T-cell (primary cell): ENCODE measurements at regions not wholly inside any gene's neighbourhood (a gene's known extent, or its start where the extent isn't known, plus 50 kb on each side); places are given as distances from the start of the nearest gene placed in this dataset.

Source experiments
- ATAC-seq, 4 experiments: fragments of 200-7000 bp in 3 of 4; fragments of 150-1000 bp in 1 of 4; cut with Tn5 transposase; replicated peaks in 1 of 4; 1 replicate in 3 of 4; 2 replicates in 1 of 4; pipeline ENCODE4 v1.10.0; 2021; ENCODE audit warnings: moderate library complexity in 3 of 4, mild to moderate bottlenecking in 2 of 4, moderate number of reproducible peaks in 1 of 4
- CTCF ChIA-PET, 2 donors: fragments of 300-600 bp; sonication (Branson Sonifier 250); formaldehyde crosslinking; loops; one replicate each; lab custom pipeline; 2022; ENCODE audit warnings: antibody characterized with exemption in 2 of 2; lab: Charles Lee
- POLR2A ChIA-PET, 2 donors: fragments of 300-600 bp; sonication (Branson Sonifier 250); formaldehyde crosslinking; loops; one replicate each; lab custom pipeline; 2022; ENCODE audit warnings: antibody characterized with exemption in 2 of 2; lab: Charles Lee
- DNase-seq, 35 experiments: peaks; one replicate each; pipeline versions ENCODE4 v3.0.0 to v3.0.0-alpha.2; 2013 to 2023
- H3K27ac ChIP-seq: one replicate; pipeline ENCODE4 v1.5.1; 2013; ENCODE audit warnings: low read length
- H3K27me3 ChIP-seq, 2 experiments: replicated peaks in 1 of 2; 1 replicate in 1 of 2; 2 replicates in 1 of 2; pipeline versions ENCODE4 v1.6.1 to v1.7.0; 2013; ENCODE audit warnings: low read length in 1 of 2, mixed read lengths in 1 of 2; ENCODE audit not compliant: control insufficient read depth in 2 of 2, insufficient read depth in 2 of 2; ENCODE audit errors: extremely low read depth in 1 of 2
- H3K36me3 ChIP-seq, 2 donors: 1 replicate in 1 of 2; 2 replicates in 1 of 2; pipeline versions ENCODE4 v1.6.1 to v1.7.0; 2013; ENCODE audit warnings: low read length in 1 of 2; ENCODE audit not compliant: control insufficient read depth in 2 of 2, insufficient read depth in 1 of 2; ENCODE audit errors: extremely low read depth in 1 of 2
- H3K4me1 ChIP-seq, 2 experiments: 1 replicate in 1 of 2; 2 replicates in 1 of 2; pipeline versions ENCODE4 v1.6.1 to v1.7.0; 2013; ENCODE audit warnings: low read length in 2 of 2, mixed read lengths in 1 of 2; ENCODE audit not compliant: insufficient read depth in 2 of 2, control insufficient read depth in 1 of 2; ENCODE audit errors: extremely low read depth in 1 of 2
- H3K4me3 ChIP-seq, 2 donors: 1 replicate in 1 of 2; 2 replicates in 1 of 2; pipeline versions ENCODE4 v1.5.1 to v1.7.0; 2013; ENCODE audit warnings: mild to moderate bottlenecking in 2 of 2, low read length in 1 of 2, moderate library complexity in 1 of 2; ENCODE audit not compliant: control insufficient read depth in 1 of 2; ENCODE audit errors: extremely low read depth in 1 of 2
- H3K9me3 ChIP-seq: 2 replicates; pipeline ENCODE4 v1.7.0; 2013
- H3K27ac Mint-ChIP-seq, 2 donors: one replicate each; pipeline ENCODE4 v1.8.0; 2020 to 2021; ENCODE audit warnings: mild to moderate bottlenecking in 2 of 2, mixed read lengths in 2 of 2
- H3K27me3 Mint-ChIP-seq, 2 donors: one replicate each; pipeline ENCODE4 v1.8.0; 2021 to 2022; ENCODE audit warnings: mixed read lengths in 2 of 2
- H3K36me3 Mint-ChIP-seq: one replicate; pipeline ENCODE4 v1.8.0; 2021; ENCODE audit warnings: mixed read lengths
- H3K4me1 Mint-ChIP-seq, 3 donors: one replicate each; pipeline ENCODE4 v1.8.0; 2020 to 2022; ENCODE audit warnings: mixed read lengths in 3 of 3, mild to moderate bottlenecking in 1 of 3
- H3K4me3 Mint-ChIP-seq, 3 donors: one replicate each; pipeline ENCODE4 v1.8.0; 2020 to 2022; ENCODE audit warnings: mild to moderate bottlenecking in 3 of 3, mixed read lengths in 3 of 3, moderate library complexity in 3 of 3
- H3K9me3 Mint-ChIP-seq, 3 donors: one replicate each; pipeline ENCODE4 v1.8.0; 2020 to 2022; ENCODE audit warnings: mixed read lengths in 3 of 3
- WGBS: methylation state at CpG from one replicate; pipeline ENCODE4 v1.1.5; 2013; ENCODE audit warnings: missing lambda C conversion rate; ENCODE audit not compliant: insufficient coverage; 5-methylcytosine and 5-hydroxymethylcytosine counted together

DNA sequence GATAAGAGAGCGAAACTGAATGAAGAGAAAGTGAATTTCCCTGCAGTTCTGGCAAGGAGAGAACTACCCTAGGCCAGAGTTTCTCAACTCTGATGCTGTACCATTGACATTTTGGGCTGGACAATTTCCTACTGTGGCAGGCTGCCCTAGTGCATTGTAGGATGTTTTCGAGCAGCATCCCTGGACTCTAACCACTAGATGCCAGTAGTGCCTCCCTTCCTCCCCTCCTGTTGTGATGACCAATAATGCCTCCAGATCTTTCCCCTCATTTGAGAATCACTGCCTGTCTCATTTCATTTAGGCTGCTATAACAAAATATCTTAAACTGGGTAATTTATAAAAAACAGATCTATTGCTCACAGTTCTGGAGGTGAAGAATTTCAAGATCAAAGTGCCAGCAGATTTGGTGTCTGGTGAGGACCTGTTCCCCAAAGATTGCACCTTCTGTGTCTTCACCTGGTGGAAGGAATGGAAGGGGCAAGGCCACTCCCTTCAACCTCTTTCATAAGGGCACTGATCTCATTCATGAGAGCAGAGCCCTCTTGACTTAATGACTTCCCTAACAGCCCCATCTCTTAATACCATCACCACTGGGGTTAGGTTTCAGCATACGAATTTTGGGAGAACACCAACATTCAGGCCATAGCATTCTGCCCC, 188.9 kb upstream of the MEIS2 start:
- Mint-ChIP-seq H3K4me1 (no peaks in the 10 kb centered on the region), H3K36me3 (no peaks in the 10 kb centered on the region), H3K4me3 (no peak overlapping the region), H3K9me3 (peaks cover 3 to 9% (median 6%) of the 10 kb centered on the region in 3 donors), H3K27ac (no peak overlapping the region), H3K27me3 (no peaks in the 10 kb centered on the region)
- 70% methylated on average over 3 of the region's 3 CpGs for WGBS
- POLR2A ChIA-PET, result no interaction called here
- ATAC-seq (no peak), DNase-seq (no peak)
- no peaks in the 10 kb centered on the region for H3K9me3 ChIP-seq
- no peak overlapping the region for H3K27ac ChIP-seq
- no peak overlapping the region for H3K4me3 ChIP-seq
- CTCF ChIA-PET, result no interaction called here
- H3K27me3 ChIP-seq, result no peaks in the 10 kb centered on the region
- no peaks in the 10 kb centered on the region for H3K36me3 ChIP-seq
- H3K4me1 ChIP-seq, result no peaks in the 10 kb centered on the region

DNA sequence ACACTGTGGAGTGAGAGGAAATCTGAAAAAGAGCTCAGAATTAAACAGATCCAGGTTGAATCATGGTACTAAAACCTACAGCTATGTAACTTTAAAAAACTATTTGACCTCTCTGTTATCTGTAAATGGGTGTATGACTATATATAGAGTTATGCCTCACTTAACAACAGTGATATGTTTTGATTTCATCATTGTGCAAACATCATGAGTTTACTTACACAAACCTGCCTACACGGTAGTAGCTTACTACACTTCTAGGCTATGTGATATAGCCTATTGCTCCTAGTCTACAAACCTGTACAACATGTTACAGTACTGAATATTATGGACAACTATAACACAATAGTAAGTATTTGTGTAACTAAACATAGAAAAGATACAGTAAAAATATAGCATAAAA, 191.6 kb upstream of the MEIS2 start:
- Mint-ChIP-seq H3K9me3 (peaks cover 2 to 12% (median 6%) of the 10 kb centered on the region in 3 donors), H3K36me3 (no peaks in the 10 kb centered on the region), H3K27me3 (no peaks in the 10 kb centered on the region), H3K27ac (no peak overlapping the region), H3K4me1 (no peaks in the 10 kb centered on the region), H3K4me3 (no peak overlapping the region)
- no CpG with 5 or more reads among the region's 1 CpG for WGBS
- Histone ChIP-seq H3K4me3 (no peak overlapping the region), H3K36me3 (no peaks in the 10 kb centered on the region), H3K27ac (no peak overlapping the region), H3K4me1 (no peaks in the 10 kb centered on the region), H3K9me3 (no peaks in the 10 kb centered on the region), H3K27me3 (no peaks in the 10 kb centered on the region)
- no peak for DNase-seq
- no peak for ATAC-seq
- CTCF ChIA-PET, result no interaction called here
- POLR2A ChIA-PET, result no interaction called here

DNA sequence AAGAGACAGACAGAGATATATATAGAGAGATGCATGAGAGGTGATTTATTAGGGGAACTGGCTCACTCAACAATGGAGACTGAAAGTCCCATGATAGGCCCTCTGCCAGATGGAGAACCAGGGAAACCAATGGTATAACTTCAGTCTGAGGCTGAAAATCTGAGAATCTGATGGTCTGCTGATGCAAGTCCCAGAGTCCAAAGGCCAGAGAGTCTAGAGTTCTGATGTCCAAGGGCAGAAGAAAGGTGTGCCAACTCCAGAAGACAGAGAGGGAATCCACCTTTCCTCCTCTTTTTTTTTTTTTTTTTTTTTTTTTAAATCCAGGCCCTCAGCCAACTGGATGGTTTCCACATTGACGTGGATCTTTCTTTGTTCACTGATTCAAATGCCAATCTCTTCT, 197.9 kb upstream of the MEIS2 start:
- 86% methylated on average over 1 of the region's 1 CpG for WGBS
- ChIA-PET CTCF (no interaction called here), POLR2A (no interaction called here)
- no peaks in the 10 kb centered on the region for H3K27me3 ChIP-seq
- Mint-ChIP-seq H3K4me3 (no peak overlapping the region), H3K27me3 (no peaks in the 10 kb centered on the region), H3K9me3 (peaks cover 0 to 6% (median 3%) of the 10 kb centered on the region in 3 donors), H3K27ac (no peak overlapping the region), H3K36me3 (no peaks in the 10 kb centered on the region), H3K4me1 (no peaks in the 10 kb centered on the region)
- DNase-seq, result no peak
- no peak overlapping the region for H3K4me3 ChIP-seq
- H3K9me3 ChIP-seq, result no peaks in the 10 kb centered on the region
- H3K36me3 ChIP-seq, result no peaks in the 10 kb centered on the region
- H3K27ac ChIP-seq, result no peak overlapping the region
- ATAC-seq, result no peak
- H3K4me1 ChIP-seq, result no peaks in the 10 kb centered on the region

DNA sequence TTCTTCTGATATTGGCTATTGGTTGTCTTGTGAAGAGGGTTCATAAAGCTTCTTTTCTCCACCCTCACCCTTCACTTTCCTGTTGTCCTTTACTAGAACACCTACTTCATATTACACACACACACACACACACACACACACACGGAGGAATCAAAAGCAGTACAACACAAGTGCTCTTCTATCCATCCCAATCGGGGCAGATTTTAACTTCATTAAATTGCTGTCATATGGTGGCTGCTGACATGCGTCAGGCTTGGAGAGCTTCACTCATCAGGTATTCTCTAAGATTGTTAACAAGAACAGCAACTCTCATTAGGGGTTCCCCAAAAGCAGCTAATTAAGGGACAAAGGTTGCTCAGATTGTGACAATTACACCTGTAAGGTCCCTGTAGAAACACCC, 239.1 kb upstream of the MEIS2 start:
- Histone ChIP-seq H3K27me3 (no peaks in the 10 kb centered on the region), H3K9me3 (no peaks in the 10 kb centered on the region), H3K4me1 (no peaks in the 10 kb centered on the region), H3K36me3 (no peaks in the 10 kb centered on the region), H3K27ac (no peak overlapping the region), H3K4me3 (no peak overlapping the region)
- Mint-ChIP-seq H3K27ac (no peak overlapping the region), H3K4me1 (no peaks in the 10 kb centered on the region), H3K9me3 (peaks cover 3 to 10% (median 8%) of the 10 kb centered on the region in 3 donors), H3K27me3 (no peaks in the 10 kb centered on the region), H3K36me3 (no peaks in the 10 kb centered on the region), H3K4me3 (no peak overlapping the region)
- DNase-seq (no peak), ATAC-seq (no peak)
- POLR2A ChIA-PET, result no interaction called here
- CTCF ChIA-PET, result no interaction called here
- 60% methylated on average over 1 of the region's 3 CpGs for WGBS

DNA sequence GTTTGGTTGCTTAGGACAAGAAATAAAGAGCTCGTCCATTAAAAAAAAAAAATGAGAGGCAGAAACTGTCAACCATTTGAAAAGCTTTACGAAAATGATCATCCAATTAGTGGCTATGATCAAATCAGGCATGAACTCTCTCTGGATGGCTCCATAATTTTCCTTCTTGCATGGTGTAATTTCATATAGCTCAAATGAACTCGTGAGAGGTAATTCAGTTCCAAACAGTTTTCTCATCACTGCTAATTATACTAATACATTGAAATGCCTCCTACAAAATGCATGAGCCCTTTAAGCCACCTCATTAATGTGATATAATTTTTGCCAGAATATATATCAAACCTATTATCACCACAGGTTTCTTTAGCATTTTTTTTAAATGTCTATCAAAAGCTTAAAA, 239.5 kb upstream of the MEIS2 start:
- Histone ChIP-seq H3K36me3 (no peaks in the 10 kb centered on the region), H3K4me3 (no peak overlapping the region), H3K9me3 (no peaks in the 10 kb centered on the region), H3K4me1 (no peaks in the 10 kb centered on the region), H3K27ac (no peak overlapping the region), H3K27me3 (no peaks in the 10 kb centered on the region)
- Mint-ChIP-seq H3K27ac (no peak overlapping the region), H3K9me3 (peaks cover 3 to 10% (median 8%) of the 10 kb centered on the region in 3 donors), H3K4me1 (no peaks in the 10 kb centered on the region), H3K36me3 (no peaks in the 10 kb centered on the region), H3K4me3 (no peak overlapping the region), H3K27me3 (no peaks in the 10 kb centered on the region)
- 66% methylated on average over 2 of the region's 3 CpGs for WGBS
- POLR2A ChIA-PET, result no interaction called here
- CTCF ChIA-PET, result no interaction called here
- no peak for DNase-seq
- no peak for ATAC-seq

DNA sequence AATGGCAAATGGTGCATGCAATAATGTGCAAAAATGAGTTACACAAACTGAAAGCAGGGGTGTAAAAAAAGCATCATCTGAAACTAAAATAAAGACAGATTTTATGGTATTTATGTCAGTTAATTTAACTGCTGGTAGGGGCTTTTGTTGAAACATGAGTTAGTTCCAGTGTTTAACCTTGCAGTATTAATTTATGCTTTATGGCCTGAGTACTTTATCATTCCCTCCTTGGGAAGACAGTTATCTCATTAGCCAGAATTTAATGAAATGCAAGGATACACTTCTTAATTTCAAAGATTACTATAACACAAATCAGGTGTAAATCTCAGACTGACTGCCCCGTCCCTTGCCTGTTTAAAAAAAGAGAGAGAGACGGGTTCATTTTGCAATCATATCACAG, 240.1 kb upstream of the MEIS2 start:
- Mint-ChIP-seq H3K4me3 (no peak overlapping the region), H3K9me3 (peaks cover 3 to 6% (median 5%) of the 10 kb centered on the region in 3 donors), H3K36me3 (no peaks in the 10 kb centered on the region), H3K27ac (no peak overlapping the region), H3K27me3 (no peaks in the 10 kb centered on the region), H3K4me1 (no peaks in the 10 kb centered on the region)
- ChIA-PET POLR2A (no interaction called here), CTCF (no interaction called here)
- Histone ChIP-seq H3K4me3 (no peak overlapping the region), H3K27ac (no peak overlapping the region), H3K27me3 (no peaks in the 10 kb centered on the region), H3K9me3 (no peaks in the 10 kb centered on the region), H3K4me1 (no peaks in the 10 kb centered on the region), H3K36me3 (no peaks in the 10 kb centered on the region)
- 100% methylated on average over 1 of the region's 2 CpGs for WGBS
- ATAC-seq (no peak), DNase-seq (no peak)
